HEK293 (cell line): ENCODE measurements at regions not wholly inside any gene's neighbourhood (a gene's known extent, or its start where the extent isn't known, plus 50 kb on each side); places are given as distances from the start of the nearest gene placed in this dataset.

Source experiments
- ZNF311 ChIP-seq: fragments of 450-650 bp; formaldehyde crosslinking; IDR thresholded peaks from 2 replicates; pipeline ENCODE4 v1.5.1; 2017; ENCODE audit warnings: missing biosample characterization, missing genetic modification characterization, borderline replicate concordance
- TF ChIP-seq, protein P1 (sequence below): fragments of 450-650 bp; formaldehyde crosslinking; IDR thresholded peaks from 2 replicates; pipeline ENCODE4 v1.5.1; 2016; ENCODE audit warnings: missing biosample characterization, missing genetic modification characterization

DNA sequence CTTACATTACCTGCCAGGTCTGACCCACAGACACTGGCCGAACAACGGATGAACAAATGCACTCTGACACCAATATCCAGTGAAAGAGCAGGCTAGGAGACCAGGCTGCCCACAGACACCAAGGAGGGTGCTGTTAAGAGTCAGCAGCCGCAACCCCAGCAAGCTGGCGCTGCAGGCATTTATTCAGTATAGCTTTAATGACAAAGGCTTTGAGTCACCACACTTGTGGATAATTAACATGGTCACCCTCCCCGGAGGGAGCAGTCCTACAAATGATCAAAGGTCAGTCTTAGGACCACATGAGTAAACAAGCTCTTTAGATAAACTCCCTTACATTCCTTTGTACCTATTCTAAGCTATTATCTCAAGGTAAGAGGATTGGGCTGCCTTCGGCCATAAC, 368.5 kb upstream of the GRID2 start:
- TF ChIP-seq, protein P1, sequence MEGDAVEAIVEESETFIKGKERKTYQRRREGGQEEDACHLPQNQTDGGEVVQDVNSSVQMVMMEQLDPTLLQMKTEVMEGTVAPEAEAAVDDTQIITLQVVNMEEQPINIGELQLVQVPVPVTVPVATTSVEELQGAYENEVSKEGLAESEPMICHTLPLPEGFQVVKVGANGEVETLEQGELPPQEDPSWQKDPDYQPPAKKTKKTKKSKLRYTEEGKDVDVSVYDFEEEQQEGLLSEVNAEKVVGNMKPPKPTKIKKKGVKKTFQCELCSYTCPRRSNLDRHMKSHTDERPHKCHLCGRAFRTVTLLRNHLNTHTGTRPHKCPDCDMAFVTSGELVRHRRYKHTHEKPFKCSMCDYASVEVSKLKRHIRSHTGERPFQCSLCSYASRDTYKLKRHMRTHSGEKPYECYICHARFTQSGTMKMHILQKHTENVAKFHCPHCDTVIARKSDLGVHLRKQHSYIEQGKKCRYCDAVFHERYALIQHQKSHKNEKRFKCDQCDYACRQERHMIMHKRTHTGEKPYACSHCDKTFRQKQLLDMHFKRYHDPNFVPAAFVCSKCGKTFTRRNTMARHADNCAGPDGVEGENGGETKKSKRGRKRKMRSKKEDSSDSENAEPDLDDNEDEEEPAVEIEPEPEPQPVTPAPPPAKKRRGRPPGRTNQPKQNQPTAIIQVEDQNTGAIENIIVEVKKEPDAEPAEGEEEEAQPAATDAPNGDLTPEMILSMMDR (tag by site-specific recombination), result no peak
- no peak for TF ChIP-seq ZNF311 (tag by site-specific recombination)
